ENCODE measurements at regions not wholly inside any gene's neighbourhood (a gene's known extent, or its start where the extent isn't known, plus 50 kb on each side); places are given as distances from the start of the nearest gene placed in this dataset.

GRCh38 chr16:63629272-63629671, 1492.6 kb downstream of the CDH11 start:
- Histone ChIP-seq H3K4me2 (ENCODE audit: insufficient read depth, insufficient read length, low read length) (no peak overlapping the region), H4K91ac (ENCODE audit: insufficient read length, low read depth, low read length) (no peak overlapping the region), H4K8ac (replicated peaks; ENCODE audit: insufficient read length, low read depth, low read length) (no peak overlapping the region), H2BK12ac (ENCODE audit: insufficient read length, low read depth, low read length) (no peak overlapping the region), H4K20me1 (ENCODE audit: control insufficient read depth, insufficient read depth, insufficient read length) (no peaks in the 10 kb centered on the region), H3K23ac (ENCODE audit: insufficient read length, low read depth, low read length) (no peak overlapping the region), H3K14ac (ENCODE audit: insufficient read depth, low read length) (no peak overlapping the region), H3K23me2 (ENCODE audit: insufficient read length, low read depth, low read length, poor library complexity, severe bottlenecking) (no peaks in the 10 kb centered on the region), H2BK20ac (ENCODE audit: low read depth, low read length, poor library complexity, severe bottlenecking) (no peak overlapping the region), H2BK15ac (ENCODE audit: low read depth, low read length) (no peak overlapping the region), H2BK5ac (ENCODE audit: insufficient read length, low read length) (no peak overlapping the region), H3K9ac (ENCODE audit: extremely low read depth, insufficient read length, low read length) (no peak overlapping the region), H2BK120ac (ENCODE audit: low read depth, low read length, poor library complexity, severe bottlenecking) (no peak overlapping the region), H3K27ac (ENCODE audit: insufficient read length, low read depth, low read length) (no peak overlapping the region), H2AFZ (ENCODE audit: low read length) (no peak overlapping the region), H3K9me3 (ENCODE audit: control insufficient read depth, low read depth, low read length) (no peaks in the 10 kb centered on the region), H3K18ac (ENCODE audit: insufficient read length, low read depth, low read length) (no peak overlapping the region), H3K4ac (ENCODE audit: low read depth, low read length) (no peak overlapping the region), H3K27me3 (ENCODE audit: insufficient read depth, low read length) (no peaks in the 10 kb centered on the region), H3K79me1 (ENCODE audit: insufficient read depth, low read depth, low read length, poor library complexity, severe bottlenecking) (no peaks in the 10 kb centered on the region), H3K79me2 (ENCODE audit: insufficient read depth, low read length) (no peaks in the 10 kb centered on the region), H3T11ph (ENCODE audit: low read length) (no peak overlapping the region), H4K5ac (ENCODE audit: insufficient read length, low read depth, low read length) (no peak overlapping the region), H3K56ac (ENCODE audit: insufficient read length, low read depth, low read length) (no peak overlapping the region), H2AK5ac (ENCODE audit: insufficient read length, low read length) (no peak overlapping the region), H3K4me1 (ENCODE audit: insufficient read depth, low read length) (peaks cover 4% of the 10 kb centered on the region; the same call in 1 of the 2 replicates)
- no peak for TF ChIP-seq CTCF (conservative IDR thresholded peaks at IDR 0.05)
- Mint-ChIP-seq H3K4me3 (no peak overlapping the region), H3K27ac (peak overlapping the region in 2 of 3 experiments; percentile 81 to 87; a peak in 4 of 7 replicates), H3K4me1 (peaks cover 15 to 24% of the 10 kb centered on the region in 2 experiments), H3K27me3 (ENCODE audit: low read depth) (no peaks in the 10 kb centered on the region), H3K36me3 (ENCODE audit: insufficient read depth in 1 of 3, low read depth in 3 of 3) (peaks cover 9 to 29% (median 10%) of the 10 kb centered on the region in 3 experiments), H3K9me3 (peaks cover 14 to 22% of the 10 kb centered on the region in 2 experiments)
- no peak for DNase-seq

All from H9 (cell line).